Endothelial cell of umbilical vein (primary cell): ENCODE measurements at regions not wholly inside any gene's neighbourhood (a gene's known extent, or its start where the extent isn't known, plus 50 kb on each side); places are given as distances from the start of the nearest gene placed in this dataset.

ENCODE experiments used
- BruUV-seq: library from RNA; stranded (reverse); fragments of 400-500 nt; replicated peaks from 2 replicates; lab custom pipeline; 2021; lab: Mats Ljungman, UMichigan
- CTCF ChIA-PET: fragments of 300-600, 350-600 bp; sonication (Branson Sonifier 250); formaldehyde crosslinking; loops from one replicate; lab custom pipeline; 2021; ENCODE audit warnings: antibody characterized with exemption, inconsistent platforms; lab: Charles Lee
- POLR2A ChIA-PET: fragments of 300-600, 350-600 bp; sonication (Branson Sonifier 250); formaldehyde crosslinking; loops from one replicate; lab custom pipeline; 2021; ENCODE audit warnings: antibody characterized with exemption, inconsistent platforms; lab: Charles Lee
- DNase-seq: peaks from one replicate; pipeline ENCODE4 v3.0.0-alpha.2; 2011; ENCODE audit warnings: low read depth, low spot score
- FAIRE-seq: peaks from 2 replicates; lab custom pipeline; 2011; peaks lifted over from hg19 to GRCh38; lab: Jason Lieb, UNC
- H2AFZ ChIP-seq: 2 replicates; pipeline ENCODE4 v1.6.0; 2012; ENCODE audit warnings: low read depth, low read length, control low read depth, inconsistent platforms
- H3K27ac ChIP-seq: 2 replicates; pipeline ENCODE4 v1.5.1; 2011; ENCODE audit warnings: low read depth, mild to moderate bottlenecking, control low read depth, low read length, moderate library complexity; ENCODE audit not compliant: insufficient read depth
- H3K27me3 ChIP-seq, 2 experiments: 2 replicates each; pipeline versions ENCODE4 v1.6.0 to v1.6.1; 2011; ENCODE audit warnings: low read length in 2 of 2, mixed read lengths in 1 of 2; ENCODE audit not compliant: control insufficient read depth in 2 of 2, insufficient read depth in 2 of 2
- H3K36me3 ChIP-seq, 2 experiments: 2 replicates in 1 of 2; 3 replicates in 1 of 2; pipeline ENCODE4 v1.5.1; 2011; ENCODE audit warnings: low read length in 2 of 2, mild to moderate bottlenecking in 1 of 2, moderate library complexity in 1 of 2; ENCODE audit not compliant: control insufficient read depth in 2 of 2, insufficient read depth in 2 of 2; ENCODE audit errors: extremely low read depth in 1 of 2
- H3K4me1 ChIP-seq: 3 replicates; pipeline ENCODE4 v1.5.1; 2011; ENCODE audit warnings: mild to moderate bottlenecking, low read length; ENCODE audit not compliant: control insufficient read depth, insufficient read depth; ENCODE audit errors: extremely low read depth
- H3K4me2 ChIP-seq: 2 replicates; pipeline ENCODE4 v1.6.1; 2011; ENCODE audit warnings: low read length, control low read depth, mixed read lengths; ENCODE audit not compliant: insufficient read depth
- H3K4me3 ChIP-seq, 3 experiments: fragments of 200-600 bp in 1 of 3; sonication (generic), shearing (Covaris generic) in 1 of 3; replicated peaks in 1 of 3; 2 replicates each; pipeline ENCODE4 v1.5.1; 2011 to 2016; ENCODE audit warnings: control low read depth in 3 of 3, low read length in 3 of 3, mild to moderate bottlenecking in 2 of 3, inconsistent platforms in 1 of 3, low read depth in 1 of 3, moderate library complexity in 1 of 3; ENCODE audit not compliant: insufficient read depth in 1 of 3
- H3K79me2 ChIP-seq: 2 replicates; pipeline ENCODE4 v1.6.0; 2012; ENCODE audit warnings: low read length, inconsistent platforms; ENCODE audit not compliant: control insufficient read depth, insufficient read depth
- H3K9ac ChIP-seq: replicated peaks from 2 replicates; pipeline ENCODE3; 2011; ENCODE audit warnings: low read length, control low read depth; ENCODE audit not compliant: insufficient read depth; ENCODE audit errors: extremely low read depth
- H3K9me1 ChIP-seq: replicated peaks from 3 replicates; pipeline ENCODE4 v1.6.0; 2011; ENCODE audit warnings: mild to moderate bottlenecking, low read length; ENCODE audit not compliant: control insufficient read depth, insufficient read depth; ENCODE audit errors: extremely low read depth
- H3K9me3 ChIP-seq: replicated peaks from 2 replicates; pipeline ENCODE4 v1.5.1; 2012; ENCODE audit warnings: low read length, inconsistent platforms; ENCODE audit not compliant: control insufficient read depth, insufficient read depth
- H4K20me1 ChIP-seq: replicated peaks from 2 replicates; pipeline ENCODE3; 2011; ENCODE audit warnings: mild to moderate bottlenecking, low read length; ENCODE audit not compliant: control insufficient read depth, insufficient read depth; ENCODE audit errors: extremely low read depth
- CTCF ChIP-seq, 2 donors: IDR thresholded peaks; 1 replicate in 1 of 2; 2 replicates in 1 of 2; pipeline ENCODE4 v1.5.1; 2011; ENCODE audit warnings: low read length in 2 of 2, mild to moderate bottlenecking in 2 of 2, moderate library complexity in 2 of 2, control low read depth in 1 of 2, inconsistent platforms in 1 of 2, low read depth in 1 of 2; ENCODE audit not compliant: insufficient read depth in 1 of 2; ENCODE audit errors: extremely low read depth in 1 of 2
- EZH2 ChIP-seq: IDR thresholded peaks from 2 replicates; pipeline ENCODE4 v1.6.1; 2012; ENCODE audit warnings: borderline replicate concordance, low read depth, mild to moderate bottlenecking, moderate library complexity, low read length, inconsistent platforms; ENCODE audit not compliant: severe bottlenecking
- FOS ChIP-seq: IDR thresholded peaks from 2 replicates; pipeline ENCODE4 v1.6.1; 2011; ENCODE audit warnings: mild to moderate bottlenecking, low read length, moderate library complexity, borderline replicate concordance; ENCODE audit not compliant: insufficient read depth
- GATA2 ChIP-seq: IDR thresholded peaks from 2 replicates; pipeline ENCODE4 v1.7.0; 2011; ENCODE audit warnings: low read depth, mild to moderate bottlenecking, moderate library complexity, mixed read lengths, low read length; ENCODE audit not compliant: insufficient read length, insufficient read depth
- JUN ChIP-seq: IDR thresholded peaks from 2 replicates; pipeline ENCODE4 v1.6.1; 2011; ENCODE audit warnings: borderline replicate concordance, low read depth; ENCODE audit not compliant: insufficient read length, insufficient read depth
- MAX ChIP-seq: IDR thresholded peaks from 2 replicates; pipeline ENCODE4 v1.6.1; 2011; ENCODE audit not compliant: insufficient read depth, insufficient read length
- MYC ChIP-seq: IDR thresholded peaks from one replicate; pipeline ENCODE4 v1.6.1; 2011; ENCODE audit warnings: mild to moderate bottlenecking, low read depth, low read length
- POLR2A ChIP-seq: IDR thresholded peaks from 2 replicates; pipeline ENCODE4 v1.6.1; 2012; ENCODE audit warnings: low read depth, mild to moderate bottlenecking, control low read depth, low read length
- POLR2AphosphoS5 ChIP-seq: IDR thresholded peaks from 2 replicates; pipeline ENCODE4 v1.6.1; 2012; ENCODE audit warnings: low read depth, mild to moderate bottlenecking, control low read depth, low read length, moderate library complexity; ENCODE audit not compliant: insufficient read depth
- dilution Hi-C: fragments of 300-500 bp; cut with MboI; formaldehyde crosslinking; loops from one replicate; pipeline ENCODE4 v1.15.0; 2019; ENCODE audit warnings: low sequenced_read_pairs; ENCODE audit not compliant: extremely low pct_ligation_motif_present
- intact Hi-C: fragments of 100-400 bp; cut with micrococcal nuclease; formaldehyde crosslinking; loops from one replicate; pipeline ENCODE4 v1.10.0; 2022

- Histone ChIP-seq H3K4me1 (peaks cover 13% of the 10 kb centered on the region), H3K4me3 (no peak overlapping the region), H3K4me2 (no peak overlapping the region), H3K9me3 (no peaks in the 10 kb centered on the region), H4K20me1 (no peaks in the 10 kb centered on the region), H3K27ac (no peak overlapping the region), H3K9me1 (no peaks in the 10 kb centered on the region), H3K9ac (no peak overlapping the region), H2AFZ (no peak overlapping the region), H3K36me3 (no peaks in the 10 kb centered on the region), H3K27me3 (no peaks in the 10 kb centered on the region), H3K79me2 (no peaks in the 10 kb centered on the region)
- intact Hi-C loops (no loop called here), dilution Hi-C loops (no loop called here)
- BruUV-seq = no TSS peak
- ChIA-PET POLR2A (no interaction called here), CTCF (no interaction called here)
- no peak for DNase-seq
- no peak for FAIRE-seq
- no peak for TF ChIP-seq EZH2
- no peak for TF ChIP-seq CTCF (IDR thresholded peaks at IDR 0.05; ENCODE audit: extremely low read depth in 1 of 2, insufficient read depth in 1 of 2, low read depth in 1 of 2, low read length in 2 of 2)
- TF ChIP-seq POLR2AphosphoS5 = no peak
- TF ChIP-seq MAX = no peak
- no peak for TF ChIP-seq GATA2
- no peak for TF ChIP-seq POLR2A
- TF ChIP-seq MYC = no peak
- TF ChIP-seq JUN = no peak
- TF ChIP-seq FOS = no peak
Measured at GRCh38 chr16:59042301-59042700, 308.2 kb upstream of the GOT2 start.
